Body of pancreas (tissue), 4 donors: ENCODE measurements at regions not wholly inside any gene's neighbourhood (a gene's known extent, or its start where the extent isn't known, plus 50 kb on each side); places are given as distances from the start of the nearest gene placed in this dataset.

Experiments
- ATAC-seq: fragments of 150-250 bp; one replicate; pipeline ENCODE4 v1.9.1; 2016
- DNase-seq, 4 donors: peaks; one replicate each; pipeline ENCODE4 v3.0.0-alpha.2; 2019
- H3K27ac ChIP-seq, 4 donors: fragments of 200-600 bp; sonication (generic); 1 replicate in 3 of 4; 2 replicates in 1 of 4; pipeline versions ENCODE4 v1.5.1 to v1.6.1; 2016 to 2019; ENCODE audit warnings: mild to moderate bottlenecking in 1 of 4, mixed read lengths in 1 of 4, moderate library complexity in 1 of 4
- H3K27me3 ChIP-seq, 2 donors: fragments of 200-600 bp; sonication (generic); one replicate each; pipeline ENCODE4 v1.6.0; 2016; ENCODE audit warnings: mild to moderate bottlenecking in 1 of 2
- H3K36me3 ChIP-seq, 2 donors: fragments of 200-600 bp; sonication (generic); replicated peaks in 1 of 2; 2 replicates each; pipeline ENCODE4 v1.5.1; 2016; ENCODE audit warnings: low read depth in 2 of 2; ENCODE audit not compliant: insufficient read depth in 1 of 2
- H3K4me1 ChIP-seq: fragments of 200-600 bp; sonication (generic); one replicate; pipeline ENCODE4 v1.6.0; 2016
- H3K4me3 ChIP-seq, 2 donors: fragments of 200-600 bp; sonication (generic); 1 replicate in 1 of 2; 2 replicates in 1 of 2; pipeline ENCODE4 v1.5.1; 2016 to 2019
- H3K9me3 ChIP-seq, 3 donors: fragments of 200-600 bp; sonication (generic); 1 replicate in 2 of 3; 2 replicates in 1 of 3; pipeline ENCODE4 v1.5.1; 2016
- CTCF ChIP-seq, 7 experiments: fragments of 450-650 bp in 4 of 7; fragments of 200-600 bp in 3 of 7; sonication (generic) in 3 of 7; IDR thresholded peaks; one replicate each; pipeline ENCODE4 v1.5.1; 2016 to 2019; ENCODE audit warnings: antibody characterized with exemption in 7 of 7
- POLR2A ChIP-seq, 3 donors: fragments of 450-650 bp; IDR thresholded peaks; one replicate each; pipeline ENCODE4 v1.6.1; 2016; ENCODE audit warnings: antibody characterized with exemption in 3 of 3, mild to moderate bottlenecking in 2 of 3
- WGBS, 2 donors: methylation state at CpG; one replicate each; pipeline ENCODE4 v1.1.5; 2017; 5-methylcytosine and 5-hydroxymethylcytosine counted together
- intact Hi-C: fragments of 100-400 bp; cut with DNase I; formaldehyde crosslinking; loops from one replicate; pipeline ENCODE4 v1.15.1; 2023

- DNase-seq: no peak
- intact Hi-C loops: no loop called here
- Histone ChIP-seq H3K4me3 (no peak overlapping the region), H3K27me3 (no peaks in the 10 kb centered on the region), H3K9me3 (no peaks in the 10 kb centered on the region), H3K4me1 (no peaks in the 10 kb centered on the region), H3K27ac (no peak overlapping the region), H3K36me3 (no peaks in the 10 kb centered on the region)
- WGBS, 2 donors: 73 to 80% methylated on average over 4 of the region's 4 CpGs
- TF ChIP-seq CTCF (IDR thresholded peaks at IDR 0.05): no peak
- no peak for ATAC-seq
Observed at GRCh38 chr3:44130249-44130648, 111.4 kb upstream of the TOPAZ1 start.

GRCh38 chr3:44132061-44132460 lies 109.6 kb upstream of the TOPAZ1 start:
- no peak overlapping the region for H3K27ac ChIP-seq
- no peaks in the 10 kb centered on the region for H3K9me3 ChIP-seq
- no peak overlapping the region for H3K4me3 ChIP-seq
- WGBS, 2 donors: 62 to 66% methylated on average over 4 of the region's 4 CpGs
- DNase-seq: no peak
- intact Hi-C loops: no loop called here
- no peak for ATAC-seq
- TF ChIP-seq CTCF (IDR thresholded peaks at IDR 0.05) (no peak), POLR2A (IDR thresholded peaks at IDR 0.05) (no peak)
- H3K4me1 ChIP-seq: no peaks in the 10 kb centered on the region
- no peaks in the 10 kb centered on the region for H3K27me3 ChIP-seq
- no peaks in the 10 kb centered on the region for H3K36me3 ChIP-seq

GRCh38 chr3:44132593-44132992 lies 109.1 kb upstream of the TOPAZ1 start:
- DNase-seq (no peak), ATAC-seq (no peak)
- H3K27ac ChIP-seq: no peak overlapping the region
- no peaks in the 10 kb centered on the region for H3K27me3 ChIP-seq
- H3K4me3 ChIP-seq: no peak overlapping the region
- TF ChIP-seq POLR2A (IDR thresholded peaks at IDR 0.05) (no peak), CTCF (IDR thresholded peaks at IDR 0.05) (no peak)
- H3K36me3 ChIP-seq: no peaks in the 10 kb centered on the region
- WGBS, 2 donors: 60 to 63% methylated on average over 7 of the region's 7 CpGs
- H3K9me3 ChIP-seq: no peaks in the 10 kb centered on the region
- intact Hi-C loops: no loop called here
- H3K4me1 ChIP-seq: no peaks in the 10 kb centered on the region

- ATAC-seq (no peak), DNase-seq (no peak)
- WGBS, 2 donors: 43 to 51% methylated on average over 5 of the region's 5 CpGs
- Histone ChIP-seq H3K4me1 (no peaks in the 10 kb centered on the region), H3K36me3 (no peaks in the 10 kb centered on the region), H3K9me3 (no peaks in the 10 kb centered on the region), H3K27me3 (no peaks in the 10 kb centered on the region), H3K27ac (no peak overlapping the region), H3K4me3 (no peak overlapping the region)
- TF ChIP-seq CTCF (IDR thresholded peaks at IDR 0.05) (no peak), POLR2A (IDR thresholded peaks at IDR 0.05) (no peak)
- intact Hi-C loops: no loop called here
Observed at GRCh38 chr3:44136421-44136820, 105.3 kb upstream of the TOPAZ1 start.

GRCh38 chr3:44146073-44146472 lies 95.6 kb upstream of the TOPAZ1 start:
- Histone ChIP-seq H3K9me3 (no peaks in the 10 kb centered on the region), H3K27me3 (no peaks in the 10 kb centered on the region), H3K36me3 (no peaks in the 10 kb centered on the region), H3K4me3 (no peak overlapping the region), H3K4me1 (no peaks in the 10 kb centered on the region), H3K27ac (no peak overlapping the region)
- no peak for ATAC-seq
- TF ChIP-seq CTCF (IDR thresholded peaks at IDR 0.05) (no peak), POLR2A (IDR thresholded peaks at IDR 0.05) (no peak)
- WGBS, 2 donors: 30 to 50% methylated on average over 1 of the region's 1 CpG
- intact Hi-C loops: no loop called here
- DNase-seq: no peak
